Activated T-helper 1 cell treated with anti-CD3 and anti-CD28 coated beads, Interleukin-2, amount 50 U/mL, for 16 hours (primary cell): ENCODE measurements at regions not wholly inside any gene's neighbourhood (a gene's known extent, or its start where the extent isn't known, plus 50 kb on each side); places are given as distances from the start of the nearest gene placed in this dataset.
"Not testable (repeated sequence)": the region's sequence is repeated elsewhere in the genome, so short reads cannot be mapped to it uniquely, and the experiment has no call there.

Source experiments
- DNase-seq, 2 donors: peaks; one replicate each; pipeline ENCODE4 v3.0.0-alpha.2; 2020; ENCODE audit warnings: low read depth in 1 of 2, low spot score in 1 of 2

DNA sequence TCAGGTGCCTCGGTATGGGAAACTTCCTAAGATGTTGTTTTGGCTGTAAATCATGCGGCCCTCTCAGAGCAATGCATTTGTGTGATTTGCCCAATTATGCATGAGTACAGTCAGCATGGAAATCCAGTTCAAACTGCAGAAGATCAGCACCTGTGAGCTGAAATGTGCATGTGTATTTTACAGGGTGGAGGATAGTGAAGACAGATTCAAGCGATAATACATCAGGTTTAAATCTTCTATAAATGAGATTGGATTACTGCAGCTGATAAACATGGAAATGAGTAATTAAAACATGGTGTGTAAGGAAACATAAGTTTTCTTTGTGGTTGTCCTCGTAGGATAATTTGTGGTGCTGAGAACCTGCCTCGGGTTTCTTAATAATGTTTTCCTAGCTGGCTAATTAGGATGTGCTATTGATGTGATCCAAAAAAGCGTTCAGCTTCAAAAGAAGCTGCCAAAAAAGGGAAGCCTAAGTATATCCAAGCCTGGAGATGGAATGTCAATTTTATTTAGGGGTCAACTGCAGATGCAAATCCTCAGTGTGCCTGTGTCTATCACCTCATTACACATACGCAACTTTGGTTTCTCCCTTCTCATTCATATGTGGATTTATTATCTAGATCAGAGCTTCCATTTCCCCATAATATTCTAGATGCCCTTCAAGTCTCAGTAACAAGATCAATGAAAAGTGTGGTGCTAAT, 117.1 kb upstream of the CCDC28A start:
- DNase-seq = no peak

GRCh38 chr6:138657065-138657425, 116.5 kb upstream of the CCDC28A start:
- DNase-seq = no peak

GRCh38 chr6:138659998-138660397, 113.6 kb upstream of the CCDC28A start:
- DNase-seq = no peak

- no peak for DNase-seq
Observed at GRCh38 chr6:138662471-138662870, 111.1 kb upstream of the CCDC28A start.

DNA sequence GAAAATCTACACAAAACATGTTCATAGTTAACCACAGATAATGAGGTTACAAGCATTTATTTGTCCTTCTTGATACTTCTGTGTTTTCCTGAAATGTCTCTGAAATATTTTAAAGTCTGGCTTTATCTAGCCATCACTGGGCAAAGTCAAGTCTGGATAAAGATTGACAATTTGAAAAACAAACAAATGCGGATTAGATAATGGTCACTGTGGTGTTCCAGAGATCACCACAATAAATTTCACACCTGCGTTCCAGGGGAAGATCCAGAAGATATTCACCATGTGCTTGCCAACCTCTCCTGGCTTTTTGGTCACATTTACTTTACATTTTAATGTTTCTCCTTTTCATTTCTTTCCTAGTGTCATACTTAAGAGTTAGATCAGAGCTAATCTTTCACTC, 109.7 kb upstream of the CCDC28A start:
- DNase-seq = no peak

GRCh38 chr6:138664745-138665144, 108.8 kb upstream of the CCDC28A start:
- no peak for DNase-seq

DNA sequence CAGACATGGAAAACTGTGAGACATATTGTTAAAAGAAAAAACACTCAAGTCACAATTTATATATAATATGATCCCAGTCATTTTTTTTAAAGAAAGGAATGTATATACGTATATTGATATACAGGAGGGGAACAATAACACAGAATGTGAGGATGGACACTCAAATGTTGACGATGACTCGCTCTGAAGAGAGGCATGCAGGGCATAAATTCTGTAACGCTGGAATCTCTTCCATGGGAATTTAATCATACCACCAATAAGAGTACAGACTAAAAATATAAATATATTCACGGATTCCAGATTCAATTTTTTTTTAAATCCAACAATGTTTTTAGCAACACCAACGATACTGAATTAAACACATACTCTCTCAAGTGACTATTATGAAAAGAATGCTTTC, 106.9 kb upstream of the CCDC28A start:
- no peak for DNase-seq

DNA sequence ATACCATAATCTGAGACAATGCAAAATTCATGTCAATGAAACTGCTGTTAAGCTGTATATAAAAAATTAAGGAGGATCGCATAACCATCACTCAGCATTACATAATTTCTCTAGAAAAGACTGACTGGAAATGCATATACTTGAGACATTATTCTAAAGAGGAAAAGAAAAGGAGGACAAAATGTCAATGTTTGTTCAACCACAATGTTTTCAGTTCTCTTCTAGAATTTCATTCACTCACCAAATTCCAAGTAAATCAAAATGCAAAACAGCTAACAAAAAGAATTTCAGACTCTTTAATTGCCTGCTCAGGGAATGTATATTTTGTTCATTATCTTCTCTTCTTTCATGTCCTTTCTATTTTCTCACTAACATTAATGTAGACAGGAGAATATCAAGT, 106.2 kb upstream of the CCDC28A start:
- no peak for DNase-seq

- no peak for DNase-seq
Observed at GRCh38 chr6:138671351-138671750, 102.2 kb upstream of the CCDC28A start.

- DNase-seq = no peak
Observed at GRCh38 chr6:138673346-138674014, 100.1 kb upstream of the CCDC28A start.

- not testable (repeated sequence) for DNase-seq
Observed at GRCh38 chr6:138674444-138674843, 99.1 kb upstream of the CCDC28A start.

- no peak for DNase-seq
Observed at GRCh38 chr6:138677538-138677937, 96.0 kb upstream of the CCDC28A start.

- no peak for DNase-seq
Observed at GRCh38 chr6:138678168-138678567, 95.4 kb upstream of the CCDC28A start.

DNA sequence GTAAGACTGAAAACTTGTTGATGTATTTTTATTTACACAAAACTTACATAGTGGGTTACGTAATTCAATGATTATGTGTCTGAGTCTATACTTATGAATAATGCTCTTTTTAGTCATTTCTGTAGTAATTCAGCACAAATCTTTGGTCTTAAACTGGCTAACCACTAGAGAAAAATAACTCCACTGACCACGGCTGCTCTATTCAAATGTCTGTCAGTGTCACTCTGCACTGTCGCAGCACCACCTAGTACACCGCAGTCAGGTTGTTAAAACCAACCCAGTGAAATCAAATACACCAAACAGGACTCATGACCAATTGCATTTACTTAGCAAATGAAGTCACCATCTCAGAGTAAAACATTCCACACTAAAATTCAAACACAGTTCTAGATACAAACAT, 93.5 kb upstream of the CCDC28A start:
- no peak for DNase-seq

- DNase-seq = no peak
Observed at GRCh38 chr6:138681627-138682026, 91.9 kb upstream of the CCDC28A start.

DNA sequence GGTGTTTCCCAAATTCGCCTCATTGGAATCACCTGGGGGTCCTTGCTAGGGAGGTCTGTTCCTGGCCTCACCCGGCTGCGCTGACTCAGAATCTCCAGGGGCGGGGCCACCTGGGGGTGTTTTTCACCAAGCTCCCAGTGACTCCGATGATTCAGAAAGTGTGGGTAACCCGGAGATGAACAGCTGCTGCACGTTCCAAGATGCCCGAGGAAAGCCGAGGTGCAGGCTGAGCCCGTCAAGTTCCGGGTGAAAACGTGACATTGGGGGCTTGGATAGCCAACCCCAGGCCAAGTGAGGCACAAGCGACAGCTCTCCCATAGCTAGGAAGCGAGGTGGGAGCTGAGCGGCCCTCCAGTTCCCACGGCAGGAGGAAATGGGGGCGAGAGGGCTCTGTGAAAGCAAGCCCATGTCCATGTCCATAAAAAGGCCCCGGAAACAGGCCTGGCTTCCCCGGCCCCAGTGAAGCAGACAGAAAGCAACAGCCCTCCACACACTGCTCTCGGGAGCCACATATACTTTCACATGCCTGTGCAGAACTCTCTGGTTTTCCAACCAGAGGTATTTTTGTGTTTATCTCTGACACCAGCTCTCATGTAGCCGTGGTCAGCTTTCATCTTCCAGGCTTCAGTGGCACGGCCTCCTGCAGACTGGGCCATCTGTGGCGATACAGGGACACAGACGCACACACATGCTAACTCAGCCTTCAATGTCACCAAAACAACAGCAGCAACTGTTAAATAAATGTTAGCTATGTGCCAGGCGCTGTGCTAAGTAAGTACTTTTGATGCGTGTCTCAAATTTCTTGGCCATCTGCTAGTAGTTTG, 90.7 kb upstream of the CCDC28A start:
- DNase-seq = no peak

DNA sequence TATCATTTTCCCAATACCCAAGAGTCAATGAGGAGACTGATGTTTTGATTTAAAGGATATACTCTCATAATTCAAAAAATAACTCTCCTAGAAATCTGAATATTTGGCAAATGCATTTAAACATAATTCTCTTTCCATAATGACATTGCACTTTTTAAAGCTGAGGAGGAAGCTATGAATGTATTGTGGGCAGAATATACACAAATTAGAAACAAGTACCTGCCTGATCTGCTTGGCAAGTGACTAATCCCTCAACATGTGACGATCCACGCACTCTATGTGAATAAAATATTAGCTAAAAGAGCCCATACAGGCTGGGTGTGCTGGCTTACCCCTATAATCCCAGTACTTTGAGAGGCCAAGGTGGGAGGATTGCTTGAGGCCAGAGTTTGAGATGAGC, 88.3 kb upstream of the CCDC28A start:
- no peak for DNase-seq

- no peak for DNase-seq
Observed at GRCh38 chr6:138685781-138686180, 87.8 kb upstream of the CCDC28A start.

GRCh38 chr6:138688580-138688979, 85.0 kb upstream of the CCDC28A start:
- DNase-seq = no peak

DNA sequence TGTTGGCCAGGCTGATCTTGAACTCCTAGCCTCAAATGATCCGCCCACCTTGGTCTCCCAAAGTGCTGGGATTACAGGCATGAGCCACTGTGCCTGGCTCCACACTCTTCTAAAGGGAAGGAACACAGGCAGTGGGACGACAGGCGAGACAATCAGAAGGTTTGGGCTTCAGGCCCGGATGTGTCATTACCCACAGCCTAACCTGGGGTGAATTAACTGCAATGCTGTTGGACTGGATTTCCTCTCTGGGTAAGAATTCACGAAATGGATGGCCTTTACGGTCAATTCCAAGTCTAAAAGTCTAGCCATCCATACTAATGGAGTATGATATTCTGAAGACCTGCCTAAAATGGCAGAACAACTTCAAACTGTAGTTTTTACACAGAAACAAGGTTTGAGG, 83.7 kb upstream of the CCDC28A start:
- no peak for DNase-seq

GRCh38 chr6:138690975-138691594, 82.5 kb upstream of the CCDC28A start:
- no peak for DNase-seq

- DNase-seq = no peak
Observed at GRCh38 chr6:138691595-138692057, 81.9 kb upstream of the CCDC28A start.
